CD4-positive, alpha-beta T cell (primary cell): ENCODE measurements at regions not wholly inside any gene's neighbourhood (a gene's known extent, or its start where the extent isn't known, plus 50 kb on each side); places are given as distances from the start of the nearest gene placed in this dataset.

ENCODE experiments used
- ATAC-seq: fragments of 200-7000 bp; cut with Tn5 transposase; one replicate; pipeline ENCODE4 v1.10.0; 2022; ENCODE audit warnings: mild to moderate bottlenecking; ENCODE audit not compliant: poor library complexity
- CTCF ChIA-PET: fragments of 350-600 bp; sonication (Branson Sonifier 250); formaldehyde crosslinking; loops from one replicate; lab custom pipeline; 2021; ENCODE audit warnings: antibody characterized with exemption, inconsistent platforms; lab: Charles Lee
- POLR2A ChIA-PET: fragments of 350-600 bp; sonication (Branson Sonifier 250); formaldehyde crosslinking; loops from one replicate; lab custom pipeline; 2021; ENCODE audit warnings: antibody characterized with exemption, inconsistent platforms; lab: Charles Lee
- DNase-seq, 14 experiments: peaks; one replicate each; pipeline ENCODE4 v3.0.0-alpha.2; 2013 to 2020; ENCODE audit warnings: mixed read lengths in 2 of 14
- H3K27ac ChIP-seq, 2 donors: one replicate each; pipeline versions ENCODE4 v1.5.1 to v1.7.0; 2013; ENCODE audit warnings: low read length in 2 of 2, low read depth in 1 of 2, mild to moderate bottlenecking in 1 of 2
- H3K27me3 ChIP-seq, 2 experiments: 1 replicate in 1 of 2; 2 replicates in 1 of 2; pipeline versions ENCODE4 v1.6.1 to v1.7.0; 2013; ENCODE audit warnings: low read length in 2 of 2, control low read depth in 1 of 2, mild to moderate bottlenecking in 1 of 2, moderate library complexity in 1 of 2; ENCODE audit not compliant: insufficient read depth in 2 of 2, control insufficient read depth in 1 of 2
- H3K36me3 ChIP-seq: one replicate; pipeline ENCODE4 v1.6.1; 2013; ENCODE audit warnings: low read length, control low read depth; ENCODE audit not compliant: insufficient read depth
- H3K4me1 ChIP-seq: one replicate; pipeline ENCODE4 v1.6.1; 2013; ENCODE audit warnings: low read length, control low read depth; ENCODE audit not compliant: insufficient read depth
- H3K4me3 ChIP-seq: one replicate; pipeline ENCODE4 v1.5.1; 2013; ENCODE audit warnings: mild to moderate bottlenecking, low read length, moderate library complexity
- H3K9me3 ChIP-seq, 2 experiments: 1 replicate in 1 of 2; 2 replicates in 1 of 2; pipeline versions ENCODE4 v1.6.1 to v1.7.0; 2013; ENCODE audit warnings: low read length in 2 of 2, mild to moderate bottlenecking in 2 of 2, control low read depth in 1 of 2, moderate library complexity in 1 of 2; ENCODE audit not compliant: control insufficient read depth in 1 of 2, insufficient read depth in 1 of 2
- H3K27ac Mint-ChIP-seq: one replicate; pipeline ENCODE4 v1.8.0; 2020; ENCODE audit warnings: mixed read lengths
- H3K27me3 Mint-ChIP-seq: one replicate; pipeline ENCODE4 v1.8.0; 2021; ENCODE audit warnings: mixed read lengths
- H3K36me3 Mint-ChIP-seq: one replicate; pipeline ENCODE4 v1.8.0; 2021; ENCODE audit warnings: low read depth, mixed read lengths
- H3K4me1 Mint-ChIP-seq: one replicate; pipeline ENCODE4 v1.8.0; 2021; ENCODE audit warnings: low read depth, mixed read lengths
- H3K4me3 Mint-ChIP-seq: one replicate; pipeline ENCODE4 v1.8.0; 2020; ENCODE audit warnings: mild to moderate bottlenecking, mixed read lengths
- H3K9me3 Mint-ChIP-seq: one replicate; pipeline ENCODE4 v1.8.0; 2020; ENCODE audit warnings: mixed read lengths
- CTCF ChIP-seq: fragments of 200-600 bp; IDR thresholded peaks from one replicate; pipeline ENCODE4 v1.8.0; 2022; ENCODE audit warnings: antibody characterized with exemption, mild to moderate bottlenecking
- intact Hi-C, 2 experiments: fragments of 100-400 bp; cut with DNase I in 1 of 2; cut with micrococcal nuclease in 1 of 2; formaldehyde crosslinking; loops; one replicate each; pipeline versions ENCODE4 v1.15.1 to v1.9.0; 2023 to 2025; cut with DNase I, micrococcal nuclease

DNA sequence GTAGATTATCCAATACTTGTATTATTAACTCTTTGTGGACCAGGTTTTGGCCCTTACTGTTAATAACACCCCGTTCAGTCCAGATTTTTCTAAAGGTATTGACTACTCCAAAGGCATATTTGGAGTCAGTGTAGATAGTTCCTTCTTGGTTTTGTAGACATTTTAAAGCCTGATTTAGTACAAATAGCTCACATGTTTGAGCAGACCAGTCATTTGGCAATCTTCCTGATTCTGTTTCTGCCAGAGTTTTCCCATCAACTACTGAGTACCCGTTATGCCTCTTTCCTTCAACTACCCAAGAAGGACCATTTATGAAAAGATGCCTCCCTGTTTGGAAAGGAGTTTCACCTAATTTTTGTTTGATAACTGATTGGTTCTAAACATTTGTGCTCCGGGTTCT is 82.0 kb downstream of the CHCHD4 start:
- Mint-ChIP-seq H3K4me1 (no peaks in the 10 kb centered on the region), H3K4me3 (no peak overlapping the region), H3K27me3 (peaks cover 26% of the 10 kb centered on the region), H3K36me3 (no peaks in the 10 kb centered on the region), H3K27ac (no peak overlapping the region), H3K9me3 (no peaks in the 10 kb centered on the region)
- Histone ChIP-seq H3K36me3 (no peaks in the 10 kb centered on the region), H3K4me1 (no peaks in the 10 kb centered on the region), H3K27ac (no peak overlapping the region), H3K27me3 (peaks cover 0 to 11% of the 10 kb centered on the region in 2 experiments), H3K9me3 (peaks cover 0 to 4% of the 10 kb centered on the region in 2 experiments), H3K4me3 (no peak overlapping the region)
- no peak for DNase-seq
- ChIA-PET CTCF (no interaction called here), POLR2A (no interaction called here)
- ATAC-seq: no peak
- TF ChIP-seq CTCF: no peak
- intact Hi-C loops: no loop called here

GRCh38 chr3:14039149-14039548 is 85.5 kb downstream of the CHCHD4 start:
- Mint-ChIP-seq H3K9me3 (peaks cover 9% of the 10 kb centered on the region), H3K27ac (no peak overlapping the region), H3K4me1 (no peaks in the 10 kb centered on the region), H3K4me3 (no peak overlapping the region), H3K36me3 (no peaks in the 10 kb centered on the region), H3K27me3 (peaks cover 6% of the 10 kb centered on the region)
- no peak for ATAC-seq
- no peak overlapping the region for H3K4me3 ChIP-seq
- no peaks in the 10 kb centered on the region for H3K4me1 ChIP-seq
- no peaks in the 10 kb centered on the region for H3K27me3 ChIP-seq
- H3K36me3 ChIP-seq: no peaks in the 10 kb centered on the region
- ChIA-PET CTCF (no interaction called here), POLR2A (no interaction called here)
- H3K9me3 ChIP-seq: peaks cover 8 to 20% of the 10 kb centered on the region in 2 experiments
- no peak for DNase-seq
- intact Hi-C loops: no loop called here
- no peak overlapping the region for H3K27ac ChIP-seq
- no peak for TF ChIP-seq CTCF

DNA sequence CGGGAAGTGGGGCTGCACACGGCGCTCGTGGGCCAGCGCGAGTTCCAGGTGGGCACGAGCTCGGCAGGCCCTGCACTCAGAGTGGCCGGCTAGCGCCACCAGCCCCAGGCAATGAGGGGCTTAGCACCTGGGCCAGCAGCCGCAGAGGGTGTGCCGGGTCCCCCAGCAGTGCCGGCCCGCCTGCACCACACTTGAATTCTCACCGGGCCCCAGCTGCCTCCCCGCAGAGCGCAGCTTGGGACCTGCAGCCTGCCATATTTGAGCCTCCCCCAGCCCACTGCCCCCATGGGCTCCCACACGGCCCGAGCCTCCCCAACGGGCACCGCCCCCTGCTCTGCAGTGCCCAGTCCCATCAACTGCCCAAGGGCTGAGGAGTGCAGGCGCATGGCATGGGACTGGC is 87.5 kb downstream of the CHCHD4 start:
- no peaks in the 10 kb centered on the region for H3K27me3 ChIP-seq
- H3K36me3 Mint-ChIP-seq: no peaks in the 10 kb centered on the region
- no peak overlapping the region for H3K4me3 Mint-ChIP-seq
- TF ChIP-seq CTCF: no peak
- no peak overlapping the region for H3K27ac Mint-ChIP-seq
- no peak overlapping the region for H3K4me3 ChIP-seq
- no peaks in the 10 kb centered on the region for H3K36me3 ChIP-seq
- ChIA-PET CTCF (no interaction called here), POLR2A (no interaction called here)
- no peaks in the 10 kb centered on the region for H3K4me1 ChIP-seq
- H3K4me1 Mint-ChIP-seq: no peaks in the 10 kb centered on the region
- ATAC-seq (no peak), DNase-seq (no peak)
- no peak overlapping the region for H3K27ac ChIP-seq
- peaks cover 8 to 20% of the 10 kb centered on the region in 2 experiments for H3K9me3 ChIP-seq
- peaks cover 5% of the 10 kb centered on the region for H3K27me3 Mint-ChIP-seq
- H3K9me3 Mint-ChIP-seq: peaks cover 11% of the 10 kb centered on the region
- intact Hi-C loops: no loop called here
